HCT116 (cell line): ENCODE measurements at regions not wholly inside any gene's neighbourhood (a gene's known extent, or its start where the extent isn't known, plus 50 kb on each side); places are given as distances from the start of the nearest gene placed in this dataset.

Experiments used
- ATAC-seq: fragments of 200-7000 bp; cut with Tn5 transposase; 2 replicates; pipeline ENCODE4 v1.9.1; 2020; ENCODE audit warnings: mild to moderate bottlenecking, moderate library complexity
- BruUV-seq: library from RNA; stranded (reverse); fragments of 400-500 nt; replicated peaks from 2 replicates; lab custom pipeline; 2021; lab: Mats Ljungman, UMichigan
- CTCF ChIA-PET: fragments of 300-600 bp; sonication (Branson Sonifier 250); formaldehyde crosslinking; loops from one replicate; lab custom pipeline; 2021; ENCODE audit warnings: antibody characterized with exemption; lab: Charles Lee
- POLR2A ChIA-PET: fragments of 300-600, 350-600 bp; sonication (Branson Sonifier 250); formaldehyde crosslinking; loops from one replicate; lab custom pipeline; 2021; ENCODE audit warnings: antibody characterized with exemption; lab: Charles Lee
- RAD21 ChIA-PET, 2 experiments: fragments of 300-600 bp; sonication (Branson Sonifier 250); formaldehyde crosslinking; loops; one replicate each; lab custom pipeline; 2023; ENCODE audit warnings: low total read pairs in 2 of 2; ENCODE audit not compliant: uncharacterized antibody in 2 of 2, unreplicated experiment in 2 of 2, low non-redundant PET in 1 of 2; lab: Charles Lee
- DNase-seq: peaks from one replicate; pipeline ENCODE4 v3.0.0-alpha.2; 2010; ENCODE audit warnings: low read depth, low spot score
- H2AFZ ChIP-seq: fragments of 200-600 bp; shearing (Covaris generic), sonication (generic); 2 replicates; pipeline ENCODE4 v1.6.1; 2017; ENCODE audit warnings: low read depth, mixed run types, mixed read lengths, antibody characterized with exemption, low read length; ENCODE audit not compliant: poor library complexity, severe bottlenecking
- H3K27ac ChIP-seq: 2 replicates; pipeline ENCODE4 v1.5.1; 2012; ENCODE audit warnings: low read depth, low read length
- H3K27me3 ChIP-seq: fragments of 200-600 bp; sonication (generic); 2 replicates; pipeline ENCODE4 v1.6.1; 2016; ENCODE audit warnings: mixed run types, low read length, mixed read lengths; ENCODE audit not compliant: insufficient read depth
- H3K36me3 ChIP-seq, 2 experiments: fragments of 200-500 bp in 1 of 2; fragments of 200-600 bp in 1 of 2; sonication (Bioruptor generic) in 1 of 2; sonication (generic) in 1 of 2; 2 replicates each; pipeline versions ENCODE4 v1.5.1 to v1.6.1; 2014 to 2016; ENCODE audit warnings: low read length in 2 of 2, inconsistent platforms in 1 of 2, mixed read lengths in 1 of 2, mixed run types in 1 of 2; ENCODE audit not compliant: insufficient read depth in 2 of 2, control insufficient read depth in 1 of 2
- H3K4me1 ChIP-seq, 2 experiments: fragments of 200-600 bp in 1 of 2; sonication (generic) in 1 of 2; 2 replicates each; pipeline versions ENCODE4 v1.5.1 to v1.6.1; 2012 to 2017; ENCODE audit warnings: low read length in 2 of 2, inconsistent platforms in 1 of 2, mild to moderate bottlenecking in 1 of 2, mixed read lengths in 1 of 2, mixed run types in 1 of 2, moderate library complexity in 1 of 2; ENCODE audit not compliant: insufficient read depth in 2 of 2, control insufficient read depth in 1 of 2
- H3K4me2 ChIP-seq: fragments of 200-600 bp; sonication (generic); 2 replicates; pipeline ENCODE4 v1.6.1; 2017; ENCODE audit warnings: mixed run types, low read length, mixed read lengths
- H3K4me3 ChIP-seq, 2 experiments: fragments of 200-600 bp in 1 of 2; sonication (generic) in 1 of 2; replicated peaks in 1 of 2; 2 replicates each; pipeline ENCODE4 v1.5.1; 2011 to 2016; ENCODE audit warnings: low read length in 2 of 2, control low read depth in 1 of 2, low read depth in 1 of 2, mild to moderate bottlenecking in 1 of 2, mixed read lengths in 1 of 2, mixed run types in 1 of 2
- H3K79me2 ChIP-seq: fragments of 200-600 bp; sonication (generic); 2 replicates; pipeline ENCODE4 v1.6.1; 2017; ENCODE audit warnings: mild to moderate bottlenecking, mixed run types, low read length, moderate library complexity, mixed read lengths; ENCODE audit not compliant: insufficient read depth
- H3K9ac ChIP-seq: fragments of 200-600 bp; sonication (generic); 2 replicates; pipeline ENCODE4 v1.6.1; 2016; ENCODE audit warnings: low read length, mixed read lengths
- H3K9me2 ChIP-seq: fragments of 200-600 bp; sonication (generic), shearing (Covaris generic); 2 replicates; pipeline ENCODE4 v1.6.1; 2017; ENCODE audit warnings: mixed run types, mild to moderate bottlenecking, moderate library complexity; ENCODE audit not compliant: insufficient read depth
- H3K9me3 ChIP-seq, 2 experiments: fragments of 200-500 bp in 1 of 2; fragments of 200-600 bp in 1 of 2; sonication (Bioruptor generic) in 1 of 2; sonication (generic) in 1 of 2; 2 replicates each; pipeline ENCODE4 v1.6.1; 2014 to 2017; ENCODE audit warnings: low read length in 2 of 2, mixed read lengths in 2 of 2, inconsistent platforms in 1 of 2, low read depth in 1 of 2, mild to moderate bottlenecking in 1 of 2, mixed run types in 1 of 2, moderate library complexity in 1 of 2; ENCODE audit not compliant: control insufficient read depth in 1 of 2, insufficient read depth in 1 of 2
- H4K20me1 ChIP-seq: fragments of 200-600 bp; sonication (generic), shearing (Covaris generic); 2 replicates; pipeline ENCODE4 v1.6.1; 2017; ENCODE audit warnings: mixed run types, mild to moderate bottlenecking, moderate library complexity; ENCODE audit not compliant: insufficient read depth
- CBX3 ChIP-seq: IDR thresholded peaks from 2 replicates; pipeline ENCODE4 v1.6.1; 2012; ENCODE audit warnings: low read depth
- CEBPB ChIP-seq: IDR thresholded peaks from 2 replicates; pipeline ENCODE4 v1.6.1; 2012; ENCODE audit warnings: low read depth
- EZH2 ChIP-seq: fragments of 200-600 bp; sonication (generic); IDR thresholded peaks from 2 replicates; pipeline ENCODE4 v1.6.1; 2017; ENCODE audit warnings: antibody characterized with exemption, mixed run types
- EZH2phosphoT487 ChIP-seq: fragments of 200-600 bp; IDR thresholded peaks from 2 replicates; pipeline ENCODE4 v1.6.1; 2018; ENCODE audit warnings: antibody characterized with exemption, borderline replicate concordance
- FOSL1 ChIP-seq: IDR thresholded peaks from 2 replicates; pipeline ENCODE4 v1.6.1; 2012; ENCODE audit warnings: low read depth
- POLR2A ChIP-seq: IDR thresholded peaks from 2 replicates; pipeline ENCODE4 v1.7.0; 2011; ENCODE audit warnings: borderline replicate concordance; ENCODE audit not compliant: insufficient read depth, insufficient read length; ENCODE audit errors: extremely low read depth
- RAD21 ChIP-seq: IDR thresholded peaks from 2 replicates; pipeline ENCODE4 v1.6.1; 2012; ENCODE audit warnings: low read depth, mild to moderate bottlenecking
- REST ChIP-seq: IDR thresholded peaks from 2 replicates; pipeline ENCODE4 v1.6.1; 2012; ENCODE audit warnings: low read depth
- SP1 ChIP-seq: IDR thresholded peaks from 2 replicates; pipeline ENCODE4 v1.6.1; 2012; ENCODE audit warnings: low read depth
- SRF ChIP-seq: IDR thresholded peaks from 2 replicates; pipeline ENCODE4 v1.6.1; 2012; ENCODE audit warnings: low read depth
- TCF7L2 ChIP-seq: IDR thresholded peaks from 2 replicates; pipeline ENCODE4 v1.7.0; 2011; ENCODE audit warnings: borderline replicate concordance, inconsistent platforms; ENCODE audit not compliant: insufficient read depth, insufficient read length; ENCODE audit errors: extremely low read depth
- ZBTB33 ChIP-seq: IDR thresholded peaks from 2 replicates; pipeline ENCODE4 v1.6.1; 2011; ENCODE audit warnings: mild to moderate bottlenecking, low read length, moderate library complexity; ENCODE audit not compliant: insufficient replicate concordance; ENCODE audit errors: extremely low read depth
- ZFX ChIP-seq: fragments of 450-650 bp; IDR thresholded peaks from 2 replicates; pipeline ENCODE4 v1.6.1; 2017
- intact Hi-C: fragments of 100-400 bp; cut with micrococcal nuclease; formaldehyde crosslinking; loops from 2 replicates; pipeline ENCODE4 v1.10.0; 2022

GRCh38 chr13:74921326-74921725 lies 560.6 kb downstream of the TBC1D4 start:
- Histone ChIP-seq H3K27ac (no peak overlapping the region), H2AFZ (no peak overlapping the region), H3K36me3 (no peaks in the 10 kb centered on the region), H3K9me3 (peaks cover 0 to 2% of the 10 kb centered on the region in 2 experiments; a peak in 1 of 4 replicates), H3K4me2 (no peak overlapping the region), H4K20me1 (no peaks in the 10 kb centered on the region), H3K4me1 (no peaks in the 10 kb centered on the region), H3K9ac (no peak overlapping the region), H3K27me3 (no peaks in the 10 kb centered on the region), H3K9me2 (no peaks in the 10 kb centered on the region), H3K4me3 (no peak overlapping the region), H3K79me2 (no peaks in the 10 kb centered on the region)
- intact Hi-C loops: no loop called here
- DNase-seq (no peak), ATAC-seq (no peak)
- TF ChIP-seq POLR2A (no peak), TCF7L2 (no peak), EZH2phosphoT487 (no peak), REST (no peak), CBX3 (no peak), ZFX (no peak), SP1 (no peak), RAD21 (no peak), FOSL1 (no peak), ZBTB33 (no peak), SRF (no peak), EZH2 (no peak), CEBPB (no peak)
- RAD21 ChIA-PET: no interaction called here
- POLR2A ChIA-PET: no interaction called here
- no TSS peak for BruUV-seq
- CTCF ChIA-PET: no interaction called here
